ENCODE measurements at regions not wholly inside any gene's neighbourhood (a gene's known extent, or its start where the extent isn't known, plus 50 kb on each side); places are given as distances from the start of the nearest gene placed in this dataset.

- TF ChIP-seq, protein P1, sequence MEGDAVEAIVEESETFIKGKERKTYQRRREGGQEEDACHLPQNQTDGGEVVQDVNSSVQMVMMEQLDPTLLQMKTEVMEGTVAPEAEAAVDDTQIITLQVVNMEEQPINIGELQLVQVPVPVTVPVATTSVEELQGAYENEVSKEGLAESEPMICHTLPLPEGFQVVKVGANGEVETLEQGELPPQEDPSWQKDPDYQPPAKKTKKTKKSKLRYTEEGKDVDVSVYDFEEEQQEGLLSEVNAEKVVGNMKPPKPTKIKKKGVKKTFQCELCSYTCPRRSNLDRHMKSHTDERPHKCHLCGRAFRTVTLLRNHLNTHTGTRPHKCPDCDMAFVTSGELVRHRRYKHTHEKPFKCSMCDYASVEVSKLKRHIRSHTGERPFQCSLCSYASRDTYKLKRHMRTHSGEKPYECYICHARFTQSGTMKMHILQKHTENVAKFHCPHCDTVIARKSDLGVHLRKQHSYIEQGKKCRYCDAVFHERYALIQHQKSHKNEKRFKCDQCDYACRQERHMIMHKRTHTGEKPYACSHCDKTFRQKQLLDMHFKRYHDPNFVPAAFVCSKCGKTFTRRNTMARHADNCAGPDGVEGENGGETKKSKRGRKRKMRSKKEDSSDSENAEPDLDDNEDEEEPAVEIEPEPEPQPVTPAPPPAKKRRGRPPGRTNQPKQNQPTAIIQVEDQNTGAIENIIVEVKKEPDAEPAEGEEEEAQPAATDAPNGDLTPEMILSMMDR (IDR thresholded peaks at IDR 0.05 in 2 of 3, conservative IDR thresholded peaks at IDR 0.05 in 1 of 3; ENCODE audit: control insufficient read depth in 2 of 3, extremely low read depth in 1 of 3, insufficient read depth in 1 of 3, low read depth in 3 of 3, low read length in 3 of 3) = no peak
- no peak for TF ChIP-seq HDAC6 (IDR thresholded peaks at IDR 0.05; ENCODE audit: unreplicated experiment)
- TF ChIP-seq, protein P2, sequence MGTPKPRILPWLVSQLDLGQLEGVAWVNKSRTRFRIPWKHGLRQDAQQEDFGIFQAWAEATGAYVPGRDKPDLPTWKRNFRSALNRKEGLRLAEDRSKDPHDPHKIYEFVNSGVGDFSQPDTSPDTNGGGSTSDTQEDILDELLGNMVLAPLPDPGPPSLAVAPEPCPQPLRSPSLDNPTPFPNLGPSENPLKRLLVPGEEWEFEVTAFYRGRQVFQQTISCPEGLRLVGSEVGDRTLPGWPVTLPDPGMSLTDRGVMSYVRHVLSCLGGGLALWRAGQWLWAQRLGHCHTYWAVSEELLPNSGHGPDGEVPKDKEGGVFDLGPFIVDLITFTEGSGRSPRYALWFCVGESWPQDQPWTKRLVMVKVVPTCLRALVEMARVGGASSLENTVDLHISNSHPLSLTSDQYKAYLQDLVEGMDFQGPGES (IDR thresholded peaks at IDR 0.05) = no peak
- TF ChIP-seq POLR2AphosphoS5 (IDR thresholded peaks at IDR 0.05; ENCODE audit: low read length) = no peak
- TF ChIP-seq TCF12 (IDR thresholded peaks at IDR 0.05; ENCODE audit: low read depth, low read length) = no peak
- TF ChIP-seq KLF5 (IDR thresholded peaks at IDR 0.05; ENCODE audit: partially characterized antibody) = no peak
- no peak for TF ChIP-seq MEF2B (IDR thresholded peaks at IDR 0.05; ENCODE audit: partially characterized antibody, poor library complexity, severe bottlenecking)
- no peak for TF ChIP-seq ZBTB40 (IDR thresholded peaks at IDR 0.05; ENCODE audit: borderline replicate concordance)
- no peak for TF ChIP-seq SUPT20H (IDR thresholded peaks at IDR 0.05; ENCODE audit: borderline replicate concordance, control insufficient read depth, low read depth, low read length)
- TF ChIP-seq PAX5 (IDR thresholded peaks at IDR 0.05; ENCODE audit: borderline replicate concordance, low read depth, low read length) = no peak
These were observed 72.4 kb upstream of the TBL1X start for GRCh38 chrX:9392445-9392844.

Data from GM12878 (cell line).